Endothelial cell of umbilical vein (primary cell): ENCODE measurements at regions not wholly inside any gene's neighbourhood (a gene's known extent, or its start where the extent isn't known, plus 50 kb on each side); places are given as distances from the start of the nearest gene placed in this dataset.

Experiments used
- BruUV-seq: library from RNA; stranded (reverse); fragments of 400-500 nt; replicated peaks from 2 replicates; lab custom pipeline; 2021; lab: Mats Ljungman, UMichigan
- CTCF ChIA-PET: fragments of 300-600, 350-600 bp; sonication (Branson Sonifier 250); formaldehyde crosslinking; loops from one replicate; lab custom pipeline; 2021; ENCODE audit warnings: antibody characterized with exemption, inconsistent platforms; lab: Charles Lee
- POLR2A ChIA-PET: fragments of 300-600, 350-600 bp; sonication (Branson Sonifier 250); formaldehyde crosslinking; loops from one replicate; lab custom pipeline; 2021; ENCODE audit warnings: antibody characterized with exemption, inconsistent platforms; lab: Charles Lee
- DNase-seq: peaks from one replicate; pipeline ENCODE4 v3.0.0-alpha.2; 2011; ENCODE audit warnings: low read depth, low spot score
- FAIRE-seq: peaks from 2 replicates; lab custom pipeline; 2011; peaks lifted over from hg19 to GRCh38; lab: Jason Lieb, UNC
- H2AFZ ChIP-seq: 2 replicates; pipeline ENCODE4 v1.6.0; 2012; ENCODE audit warnings: low read depth, low read length, control low read depth, inconsistent platforms
- H3K27ac ChIP-seq: 2 replicates; pipeline ENCODE4 v1.5.1; 2011; ENCODE audit warnings: low read depth, mild to moderate bottlenecking, control low read depth, low read length, moderate library complexity; ENCODE audit not compliant: insufficient read depth
- H3K27me3 ChIP-seq, 2 experiments: 2 replicates each; pipeline versions ENCODE4 v1.6.0 to v1.6.1; 2011; ENCODE audit warnings: low read length in 2 of 2, mixed read lengths in 1 of 2; ENCODE audit not compliant: control insufficient read depth in 2 of 2, insufficient read depth in 2 of 2
- H3K36me3 ChIP-seq, 2 experiments: 2 replicates in 1 of 2; 3 replicates in 1 of 2; pipeline ENCODE4 v1.5.1; 2011; ENCODE audit warnings: low read length in 2 of 2, mild to moderate bottlenecking in 1 of 2, moderate library complexity in 1 of 2; ENCODE audit not compliant: control insufficient read depth in 2 of 2, insufficient read depth in 2 of 2; ENCODE audit errors: extremely low read depth in 1 of 2
- H3K4me1 ChIP-seq: 3 replicates; pipeline ENCODE4 v1.5.1; 2011; ENCODE audit warnings: mild to moderate bottlenecking, low read length; ENCODE audit not compliant: control insufficient read depth, insufficient read depth; ENCODE audit errors: extremely low read depth
- H3K4me2 ChIP-seq: 2 replicates; pipeline ENCODE4 v1.6.1; 2011; ENCODE audit warnings: low read length, control low read depth, mixed read lengths; ENCODE audit not compliant: insufficient read depth
- H3K4me3 ChIP-seq, 3 experiments: fragments of 200-600 bp in 1 of 3; sonication (generic), shearing (Covaris generic) in 1 of 3; replicated peaks in 1 of 3; 2 replicates each; pipeline ENCODE4 v1.5.1; 2011 to 2016; ENCODE audit warnings: control low read depth in 3 of 3, low read length in 3 of 3, mild to moderate bottlenecking in 2 of 3, inconsistent platforms in 1 of 3, low read depth in 1 of 3, moderate library complexity in 1 of 3; ENCODE audit not compliant: insufficient read depth in 1 of 3
- H3K79me2 ChIP-seq: 2 replicates; pipeline ENCODE4 v1.6.0; 2012; ENCODE audit warnings: low read length, inconsistent platforms; ENCODE audit not compliant: control insufficient read depth, insufficient read depth
- H3K9ac ChIP-seq: replicated peaks from 2 replicates; pipeline ENCODE3; 2011; ENCODE audit warnings: low read length, control low read depth; ENCODE audit not compliant: insufficient read depth; ENCODE audit errors: extremely low read depth
- H3K9me1 ChIP-seq: replicated peaks from 3 replicates; pipeline ENCODE4 v1.6.0; 2011; ENCODE audit warnings: mild to moderate bottlenecking, low read length; ENCODE audit not compliant: control insufficient read depth, insufficient read depth; ENCODE audit errors: extremely low read depth
- H3K9me3 ChIP-seq: replicated peaks from 2 replicates; pipeline ENCODE4 v1.5.1; 2012; ENCODE audit warnings: low read length, inconsistent platforms; ENCODE audit not compliant: control insufficient read depth, insufficient read depth
- H4K20me1 ChIP-seq: replicated peaks from 2 replicates; pipeline ENCODE3; 2011; ENCODE audit warnings: mild to moderate bottlenecking, low read length; ENCODE audit not compliant: control insufficient read depth, insufficient read depth; ENCODE audit errors: extremely low read depth
- EZH2 ChIP-seq: IDR thresholded peaks from 2 replicates; pipeline ENCODE4 v1.6.1; 2012; ENCODE audit warnings: borderline replicate concordance, low read depth, mild to moderate bottlenecking, moderate library complexity, low read length, inconsistent platforms; ENCODE audit not compliant: severe bottlenecking
- FOS ChIP-seq: IDR thresholded peaks from 2 replicates; pipeline ENCODE4 v1.6.1; 2011; ENCODE audit warnings: mild to moderate bottlenecking, low read length, moderate library complexity, borderline replicate concordance; ENCODE audit not compliant: insufficient read depth
- GATA2 ChIP-seq: IDR thresholded peaks from 2 replicates; pipeline ENCODE4 v1.7.0; 2011; ENCODE audit warnings: low read depth, mild to moderate bottlenecking, moderate library complexity, mixed read lengths, low read length; ENCODE audit not compliant: insufficient read length, insufficient read depth
- JUN ChIP-seq: IDR thresholded peaks from 2 replicates; pipeline ENCODE4 v1.6.1; 2011; ENCODE audit warnings: borderline replicate concordance, low read depth; ENCODE audit not compliant: insufficient read length, insufficient read depth
- MAX ChIP-seq: IDR thresholded peaks from 2 replicates; pipeline ENCODE4 v1.6.1; 2011; ENCODE audit not compliant: insufficient read depth, insufficient read length
- MYC ChIP-seq: IDR thresholded peaks from one replicate; pipeline ENCODE4 v1.6.1; 2011; ENCODE audit warnings: mild to moderate bottlenecking, low read depth, low read length
- POLR2A ChIP-seq: IDR thresholded peaks from 2 replicates; pipeline ENCODE4 v1.6.1; 2012; ENCODE audit warnings: low read depth, mild to moderate bottlenecking, control low read depth, low read length
- POLR2AphosphoS5 ChIP-seq: IDR thresholded peaks from 2 replicates; pipeline ENCODE4 v1.6.1; 2012; ENCODE audit warnings: low read depth, mild to moderate bottlenecking, control low read depth, low read length, moderate library complexity; ENCODE audit not compliant: insufficient read depth
- dilution Hi-C: fragments of 300-500 bp; cut with MboI; formaldehyde crosslinking; loops from one replicate; pipeline ENCODE4 v1.15.0; 2019; ENCODE audit warnings: low sequenced_read_pairs; ENCODE audit not compliant: extremely low pct_ligation_motif_present
- intact Hi-C: fragments of 100-400 bp; cut with micrococcal nuclease; formaldehyde crosslinking; loops from one replicate; pipeline ENCODE4 v1.10.0; 2022

- BruUV-seq = no TSS peak
- no peaks in the 10 kb centered on the region for H3K4me1 ChIP-seq
- no peaks in the 10 kb centered on the region for H3K9me1 ChIP-seq
- H3K9ac ChIP-seq = no peak overlapping the region
- no peaks in the 10 kb centered on the region for H3K79me2 ChIP-seq
- peak; percentile 5 for DNase-seq
- no peaks in the 10 kb centered on the region for H3K36me3 ChIP-seq
- H3K27ac ChIP-seq = no peak overlapping the region
- CTCF ChIA-PET = no interaction called here
- FAIRE-seq = no peak
- intact Hi-C loops (no loop called here), dilution Hi-C loops (no loop called here)
- no peaks in the 10 kb centered on the region for H3K9me3 ChIP-seq
- TF ChIP-seq POLR2AphosphoS5 = no peak
- peak; percentile 19 for TF ChIP-seq MAX
- no peak for TF ChIP-seq POLR2A
- TF ChIP-seq JUN = no peak
- no peak for TF ChIP-seq MYC
- no peak for TF ChIP-seq EZH2
- no peak for TF ChIP-seq FOS
- TF ChIP-seq GATA2 = no peak
- no peaks in the 10 kb centered on the region for H3K27me3 ChIP-seq
- no peak overlapping the region for H2AFZ ChIP-seq
- POLR2A ChIA-PET = no interaction called here
- H4K20me1 ChIP-seq = no peaks in the 10 kb centered on the region
- H3K4me2 ChIP-seq = no peak overlapping the region
- H3K4me3 ChIP-seq = no peak overlapping the region
Observed at GRCh38 chr12:112716099-112717093, 75.2 kb upstream of the RPH3A start.
